NB4 (cell line): ENCODE measurements at regions not wholly inside any gene's neighbourhood (a gene's known extent, or its start where the extent isn't known, plus 50 kb on each side); places are given as distances from the start of the nearest gene placed in this dataset.

Source experiments
- CTCF ChIP-seq: IDR thresholded peaks from one replicate; pipeline ENCODE4 v1.5.1; 2012; ENCODE audit warnings: low read depth, low read length
- POLR2A ChIP-seq: IDR thresholded peaks from 2 replicates; pipeline ENCODE4 v1.6.1; 2011; ENCODE audit warnings: mild to moderate bottlenecking; ENCODE audit not compliant: insufficient read length; ENCODE audit errors: extremely low read depth

GRCh38 chr2:52017646-52018235 is 985.8 kb upstream of the NRXN1 start:
- TF ChIP-seq CTCF: no peak
- TF ChIP-seq POLR2A: no peak
